ENCODE measurements at regions not wholly inside any gene's neighbourhood (a gene's known extent, or its start where the extent isn't known, plus 50 kb on each side); places are given as distances from the start of the nearest gene placed in this dataset.
"Not testable (repeated sequence)": the region's sequence is repeated elsewhere in the genome, so short reads cannot be mapped to it uniquely, and the experiment has no call there.

- TF ChIP-seq, protein P1, sequence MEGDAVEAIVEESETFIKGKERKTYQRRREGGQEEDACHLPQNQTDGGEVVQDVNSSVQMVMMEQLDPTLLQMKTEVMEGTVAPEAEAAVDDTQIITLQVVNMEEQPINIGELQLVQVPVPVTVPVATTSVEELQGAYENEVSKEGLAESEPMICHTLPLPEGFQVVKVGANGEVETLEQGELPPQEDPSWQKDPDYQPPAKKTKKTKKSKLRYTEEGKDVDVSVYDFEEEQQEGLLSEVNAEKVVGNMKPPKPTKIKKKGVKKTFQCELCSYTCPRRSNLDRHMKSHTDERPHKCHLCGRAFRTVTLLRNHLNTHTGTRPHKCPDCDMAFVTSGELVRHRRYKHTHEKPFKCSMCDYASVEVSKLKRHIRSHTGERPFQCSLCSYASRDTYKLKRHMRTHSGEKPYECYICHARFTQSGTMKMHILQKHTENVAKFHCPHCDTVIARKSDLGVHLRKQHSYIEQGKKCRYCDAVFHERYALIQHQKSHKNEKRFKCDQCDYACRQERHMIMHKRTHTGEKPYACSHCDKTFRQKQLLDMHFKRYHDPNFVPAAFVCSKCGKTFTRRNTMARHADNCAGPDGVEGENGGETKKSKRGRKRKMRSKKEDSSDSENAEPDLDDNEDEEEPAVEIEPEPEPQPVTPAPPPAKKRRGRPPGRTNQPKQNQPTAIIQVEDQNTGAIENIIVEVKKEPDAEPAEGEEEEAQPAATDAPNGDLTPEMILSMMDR (conservative IDR thresholded peaks at IDR 0.05; ENCODE audit: low read depth, low read length): not testable (repeated sequence)
- TF ChIP-seq EZH2 (IDR thresholded peaks at IDR 0.05; ENCODE audit: low read length, unreplicated experiment); EZH2phosphoT487 (IDR thresholded peaks at IDR 0.05; ENCODE audit: borderline replicate concordance, low read length): not testable (repeated sequence)
These were observed 522.1 kb downstream of the TMEM135 start for GRCh38 chr11:87559852-87560251.

All from PC-3 (cell line).